HEK293 (cell line): ENCODE measurements at regions not wholly inside any gene's neighbourhood (a gene's known extent, or its start where the extent isn't known, plus 50 kb on each side); places are given as distances from the start of the nearest gene placed in this dataset.

Experiments used
- CTCF ChIA-PET: fragments of 350-600 bp; formaldehyde crosslinking; extraction: SDS; loops from one replicate; lab custom pipeline; 2021; ENCODE audit warnings: antibody characterized with exemption; lab: Yijun Ruan, JAX
- POLR2A ChIA-PET: fragments of 300-600 bp; formaldehyde crosslinking; extraction: SDS; loops from one replicate; lab custom pipeline; 2020; ENCODE audit warnings: antibody characterized with exemption, inconsistent platforms; lab: Yijun Ruan, JAX
- H3K27ac ChIP-seq: fragments of 200-500 bp; sonication (Bioruptor generic); 2 replicates; pipeline ENCODE4 v1.5.1; 2014; ENCODE audit warnings: low read depth, low read length, control low read depth, inconsistent platforms; ENCODE audit errors: extremely low read depth
- H3K36me3 ChIP-seq, 2 experiments: fragments of 200-500 bp in 1 of 2; sonication (Bioruptor generic) in 1 of 2; 1 replicate in 1 of 2; 2 replicates in 1 of 2; pipeline ENCODE4 v1.5.1; 2014 to 2017; ENCODE audit warnings: inconsistent platforms in 2 of 2, low read length in 2 of 2; ENCODE audit not compliant: control insufficient read depth in 2 of 2, insufficient read depth in 1 of 2
- H3K4me1 ChIP-seq: fragments of 200-500 bp; sonication (Bioruptor generic); 2 replicates; pipeline ENCODE4 v1.5.1; 2014; ENCODE audit warnings: mild to moderate bottlenecking, low read length, inconsistent platforms; ENCODE audit not compliant: control insufficient read depth, insufficient read depth
- H3K4me3 ChIP-seq: 2 replicates; pipeline ENCODE4 v1.5.1; 2011; ENCODE audit warnings: low read depth, mild to moderate bottlenecking, control low read depth, low read length, moderate library complexity
- H3K9me3 ChIP-seq: fragments of 200-500 bp; sonication (Bioruptor generic); 2 replicates; pipeline ENCODE4 v1.5.1; 2014; ENCODE audit warnings: low read depth, low read length, inconsistent platforms; ENCODE audit not compliant: control insufficient read depth, insufficient read depth
- FEZF1 ChIP-seq: fragments of 450-650 bp; formaldehyde crosslinking; IDR thresholded peaks from 2 replicates; pipeline ENCODE4 v1.5.1; 2016; ENCODE audit warnings: missing biosample characterization, missing genetic modification characterization
- MZF1 ChIP-seq: fragments of 450-650 bp; formaldehyde crosslinking; IDR thresholded peaks from 2 replicates; pipeline ENCODE4 v1.5.1; 2017; ENCODE audit warnings: missing biosample characterization, missing genetic modification characterization, borderline replicate concordance
- PRDM10 ChIP-seq: fragments of 450-650 bp; formaldehyde crosslinking; IDR thresholded peaks from 2 replicates; pipeline ENCODE4 v1.5.1; 2016; ENCODE audit warnings: missing biosample characterization, missing genetic modification characterization
- SP3 ChIP-seq: fragments of 450-650 bp; formaldehyde crosslinking; IDR thresholded peaks from 2 replicates; pipeline ENCODE4 v1.5.1; 2016; ENCODE audit warnings: missing biosample characterization, missing genetic modification characterization
- ZBTB17 ChIP-seq: fragments of 450-650 bp; formaldehyde crosslinking; IDR thresholded peaks from 2 replicates; pipeline ENCODE4 v1.5.1; 2016; ENCODE audit warnings: missing biosample characterization, missing genetic modification characterization
- ZBTB20 ChIP-seq: fragments of 450-650 bp; formaldehyde crosslinking; IDR thresholded peaks from 2 replicates; pipeline ENCODE4 v1.5.1; 2016; ENCODE audit warnings: missing biosample characterization, missing genetic modification characterization
- ZNF132 ChIP-seq: fragments of 450-650 bp; formaldehyde crosslinking; IDR thresholded peaks from 2 replicates; pipeline ENCODE4 v1.5.1; 2017; ENCODE audit warnings: missing biosample characterization, missing genetic modification characterization, borderline replicate concordance
- ZNF174 ChIP-seq: fragments of 450-650 bp; formaldehyde crosslinking; IDR thresholded peaks from 2 replicates; pipeline ENCODE4 v1.5.0; 2017; ENCODE audit warnings: missing biosample characterization, mild to moderate bottlenecking, missing genetic modification characterization
- ZNF211 ChIP-seq: fragments of 450-650 bp; formaldehyde crosslinking; IDR thresholded peaks from 2 replicates; pipeline ENCODE4 v1.5.1; 2016; ENCODE audit warnings: low read depth, missing biosample characterization, missing genetic modification characterization
- ZNF23 ChIP-seq: fragments of 450-650 bp; formaldehyde crosslinking; IDR thresholded peaks from 2 replicates; pipeline ENCODE4 v1.5.1; 2016; ENCODE audit warnings: missing biosample characterization, missing genetic modification characterization, borderline replicate concordance
- ZNF26 ChIP-seq: fragments of 450-650 bp; formaldehyde crosslinking; IDR thresholded peaks from 2 replicates; pipeline ENCODE4 v1.5.1; 2016; ENCODE audit warnings: missing biosample characterization, missing genetic modification characterization
- ZNF335 ChIP-seq: fragments of 450-650 bp; formaldehyde crosslinking; conservative IDR thresholded peaks from 2 replicates; pipeline ENCODE4 v1.5.1; 2016; ENCODE audit warnings: missing biosample characterization, missing genetic modification characterization
- ZNF341 ChIP-seq: fragments of 450-650 bp; formaldehyde crosslinking; IDR thresholded peaks from 2 replicates; pipeline ENCODE4; 2016; ENCODE audit warnings: low read depth, missing biosample characterization, missing genetic modification characterization
- ZNF391 ChIP-seq: fragments of 450-650 bp; formaldehyde crosslinking; IDR thresholded peaks from 2 replicates; pipeline ENCODE4 v1.5.1; 2016; ENCODE audit warnings: low read depth, missing biosample characterization, missing genetic modification characterization, borderline replicate concordance
- ZNF510 ChIP-seq: fragments of 450-650 bp; formaldehyde crosslinking; IDR thresholded peaks from 2 replicates; pipeline ENCODE4 v1.5.1; 2018; ENCODE audit warnings: mild to moderate bottlenecking, missing genetic modification characterization, missing biosample characterization; ENCODE audit not compliant: insufficient replicate concordance
- ZNF639 ChIP-seq: fragments of 450-650 bp; formaldehyde crosslinking; IDR thresholded peaks from 2 replicates; pipeline ENCODE4 v1.5.1; 2016; ENCODE audit warnings: missing biosample characterization, missing genetic modification characterization
- ZSCAN30 ChIP-seq: fragments of 450-650 bp; IDR thresholded peaks from 2 replicates; pipeline ENCODE4 v1.5.1; 2018; ENCODE audit warnings: missing biosample characterization, mild to moderate bottlenecking, missing genetic modification characterization, moderate library complexity
- ZSCAN5A ChIP-seq: fragments of 450-650 bp; formaldehyde crosslinking; IDR thresholded peaks from 2 replicates; pipeline ENCODE4 v1.5.1; 2016; ENCODE audit warnings: missing biosample characterization, missing genetic modification characterization
- ZXDB ChIP-seq: fragments of 450-650 bp; formaldehyde crosslinking; IDR thresholded peaks from 2 replicates; pipeline ENCODE4 v1.5.1; 2016; ENCODE audit warnings: missing biosample characterization, missing genetic modification characterization

GRCh38 chr12:115137812-115138521, 454.0 kb upstream of the TBX3 start (continued):
- TF ChIP-seq ZSCAN5A (tag by site-specific recombination) (no peak), SP3 (tag by site-specific recombination) (no peak)
- TF ChIP-seq, all 188 proteins: peak for 0

GRCh38 chr12:115135800-115136211, 451.8 kb upstream of the TBX3 start:
- no peaks in the 10 kb centered on the region for H3K4me1 ChIP-seq
- TF ChIP-seq ZNF341 (tag by site-specific recombination) (0 out of 2 replicates have a peak, but pooled peaks have one; percentile 17), ZNF132 (tag by site-specific recombination) (no peak), PRDM10 (tag by site-specific recombination) (peak; percentile 59; the same call in 1 of the 2 replicates), ZNF639 (tag by site-specific recombination) (no peak), ZXDB (tag by site-specific recombination) (0 out of 2 replicates have a peak, but pooled peaks have one; percentile 18), MZF1 (tag by site-specific recombination) (peak; percentile 39; the same call in 1 of the 2 replicates), ZBTB20 (tag by site-specific recombination) (peak; percentile 41; the same call in 1 of the 2 replicates), ZBTB17 (tag by site-specific recombination) (no peak), ZNF335 (peak; percentile 97), FEZF1 (peak; percentile 34; the same call in 1 of the 2 replicates), ZNF391 (tag by site-specific recombination) (no peak), ZSCAN30 (tag by site-specific recombination) (0 out of 2 replicates have a peak, but pooled peaks have one; percentile 27)
- no peak overlapping the region for H3K4me3 ChIP-seq
- no peaks in the 10 kb centered on the region for H3K36me3 ChIP-seq
- ChIA-PET POLR2A (no interaction called here), CTCF (no interaction called here)
- H3K9me3 ChIP-seq = no peaks in the 10 kb centered on the region
- H3K27ac ChIP-seq = no peak overlapping the region

- POLR2A ChIA-PET = no interaction called here
- H3K9me3 ChIP-seq = no peaks in the 10 kb centered on the region
- CTCF ChIA-PET = interaction anchor here (0.7 to 1.2 kb wide), 3 partner anchors 20 to 238 kb away, joined by 3 to 4 read pairs (median 3); no protein-coding TSS in a partner anchor
- H3K4me3 ChIP-seq = no peak overlapping the region
- H3K4me1 ChIP-seq = no peaks in the 10 kb centered on the region
- no peak overlapping the region for H3K27ac ChIP-seq
- no peaks in the 10 kb centered on the region for H3K36me3 ChIP-seq
- TF ChIP-seq ZNF23 (tag by site-specific recombination) = no peak
- TF ChIP-seq ZNF26 (tag by site-specific recombination) = no peak
- no peak for TF ChIP-seq ZNF211 (tag by site-specific recombination)
- TF ChIP-seq ZNF174 (tag by site-specific recombination) = no peak
- no peak for TF ChIP-seq ZNF510 (tag by site-specific recombination)
Observed at GRCh38 chr12:115134298-115134697, 450.3 kb upstream of the TBX3 start.
